Mucosa of descending colon (tissue), 3 donors: ENCODE measurements at regions not wholly inside any gene's neighbourhood (a gene's known extent, or its start where the extent isn't known, plus 50 kb on each side); places are given as distances from the start of the nearest gene placed in this dataset.

Experiments
- ATAC-seq: fragments of 200-7000 bp; cut with Tn5 transposase; one replicate; pipeline ENCODE4 v1.9.1; 2020; ENCODE audit warnings: mild to moderate bottlenecking, moderate library complexity
- DNase-seq, 3 donors: peaks; one replicate each; pipeline ENCODE4 v3.0.0-alpha.2; 2020
- H3K36me3 ChIP-seq: fragments of 200-600 bp; one replicate; pipeline ENCODE4 v1.8.0; 2021; ENCODE audit warnings: low read depth, mild to moderate bottlenecking
- H3K4me1 ChIP-seq: fragments of 200-600 bp; one replicate; pipeline ENCODE4 v1.8.0; 2021; ENCODE audit warnings: low read depth, mild to moderate bottlenecking
- H3K4me3 ChIP-seq: fragments of 200-600 bp; one replicate; pipeline ENCODE4 v1.8.0; 2021; ENCODE audit warnings: mild to moderate bottlenecking
- H3K9me3 ChIP-seq: fragments of 200-600 bp; one replicate; pipeline ENCODE4 v1.8.0; 2021; ENCODE audit warnings: mild to moderate bottlenecking
- CTCF ChIP-seq: fragments of 200-600 bp; IDR thresholded peaks from one replicate; pipeline ENCODE4 v1.8.0; 2022; ENCODE audit warnings: antibody characterized with exemption, mild to moderate bottlenecking
- intact Hi-C, 2 donors: fragments of 100-400 bp; cut with DNase I in 1 of 2; cut with micrococcal nuclease in 1 of 2; formaldehyde crosslinking; loops; one replicate each; pipeline versions ENCODE4 v1.11.0 to v1.11.1; 2022; cut with DNase I, micrococcal nuclease
- donor health status: DM: no; HTN: no; CAD: no; lungs with moderate emphysema.
- donor health status: DM: no; HTN: no; CAD: no.
- donor health status: DM: no; HTN: yes; CAD: no.

DNA sequence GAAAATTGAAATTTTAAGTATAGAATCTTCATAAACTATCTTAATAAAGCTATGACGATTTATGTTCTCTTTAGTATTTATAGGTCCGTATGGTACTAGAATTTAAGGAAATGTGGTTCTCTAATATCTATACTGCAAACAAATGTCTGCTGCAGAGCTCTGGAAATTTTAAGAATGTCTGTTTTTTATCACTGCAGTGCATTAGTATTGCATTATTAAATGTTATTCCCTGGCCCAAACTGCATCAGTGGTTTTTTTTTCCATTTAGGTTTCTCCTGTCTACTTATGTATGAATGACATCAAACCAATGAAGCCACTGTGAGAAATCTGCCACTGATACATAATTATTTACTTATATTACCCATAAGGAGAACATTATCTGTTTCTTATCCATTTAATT, 211.4 kb upstream of the CD180 start:
- Histone ChIP-seq H3K9me3 (no peaks in the 10 kb centered on the region), H3K4me1 (no peaks in the 10 kb centered on the region), H3K36me3 (no peaks in the 10 kb centered on the region), H3K4me3 (no peak overlapping the region)
- intact Hi-C loops = no loop called here
- DNase-seq = no peak
- TF ChIP-seq CTCF = no peak
- ATAC-seq = no peak

DNA sequence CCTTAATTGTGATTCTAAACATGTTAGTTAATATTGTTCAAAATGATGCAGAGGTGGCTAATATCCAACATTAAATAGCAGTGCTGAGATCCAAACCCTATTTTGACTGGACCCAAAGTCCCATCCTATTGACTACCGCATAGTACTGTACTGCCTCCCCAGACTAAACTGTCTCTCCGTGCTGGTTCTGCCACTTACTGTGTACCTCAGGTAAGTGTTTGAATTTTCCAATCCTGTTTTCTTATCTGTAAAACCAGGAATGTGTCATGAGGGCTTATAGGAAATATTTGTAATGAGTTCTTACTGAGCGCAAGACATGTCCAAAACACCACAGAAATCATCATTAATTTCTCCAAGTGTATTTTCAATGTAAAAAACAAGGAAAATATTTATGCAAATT, 209.2 kb upstream of the CD180 start:
- H3K9me3 ChIP-seq = no peaks in the 10 kb centered on the region
- no peak for DNase-seq
- no peak for TF ChIP-seq CTCF
- H3K4me3 ChIP-seq = no peak overlapping the region
- ATAC-seq = no peak
- no peaks in the 10 kb centered on the region for H3K36me3 ChIP-seq
- intact Hi-C loops = no loop called here
- no peaks in the 10 kb centered on the region for H3K4me1 ChIP-seq

DNA sequence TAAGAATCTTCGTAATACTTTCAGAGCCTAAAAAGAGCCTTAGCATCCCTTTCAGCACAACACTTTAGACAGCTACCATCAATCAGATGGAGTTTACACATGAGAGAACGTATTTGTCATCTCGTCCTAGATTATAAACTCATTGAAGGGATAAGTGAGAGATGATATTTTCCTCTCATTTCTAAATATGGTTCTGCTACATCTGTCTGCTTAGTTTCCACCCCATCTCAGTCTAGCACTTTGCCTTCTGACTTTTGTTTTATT, 208.4 kb upstream of the CD180 start:
- H3K4me1 ChIP-seq = no peaks in the 10 kb centered on the region
- intact Hi-C loops = no loop called here
- TF ChIP-seq CTCF = no peak
- H3K9me3 ChIP-seq = no peaks in the 10 kb centered on the region
- H3K36me3 ChIP-seq = no peaks in the 10 kb centered on the region
- no peak for ATAC-seq
- H3K4me3 ChIP-seq = no peak overlapping the region
- DNase-seq = no peak

DNA sequence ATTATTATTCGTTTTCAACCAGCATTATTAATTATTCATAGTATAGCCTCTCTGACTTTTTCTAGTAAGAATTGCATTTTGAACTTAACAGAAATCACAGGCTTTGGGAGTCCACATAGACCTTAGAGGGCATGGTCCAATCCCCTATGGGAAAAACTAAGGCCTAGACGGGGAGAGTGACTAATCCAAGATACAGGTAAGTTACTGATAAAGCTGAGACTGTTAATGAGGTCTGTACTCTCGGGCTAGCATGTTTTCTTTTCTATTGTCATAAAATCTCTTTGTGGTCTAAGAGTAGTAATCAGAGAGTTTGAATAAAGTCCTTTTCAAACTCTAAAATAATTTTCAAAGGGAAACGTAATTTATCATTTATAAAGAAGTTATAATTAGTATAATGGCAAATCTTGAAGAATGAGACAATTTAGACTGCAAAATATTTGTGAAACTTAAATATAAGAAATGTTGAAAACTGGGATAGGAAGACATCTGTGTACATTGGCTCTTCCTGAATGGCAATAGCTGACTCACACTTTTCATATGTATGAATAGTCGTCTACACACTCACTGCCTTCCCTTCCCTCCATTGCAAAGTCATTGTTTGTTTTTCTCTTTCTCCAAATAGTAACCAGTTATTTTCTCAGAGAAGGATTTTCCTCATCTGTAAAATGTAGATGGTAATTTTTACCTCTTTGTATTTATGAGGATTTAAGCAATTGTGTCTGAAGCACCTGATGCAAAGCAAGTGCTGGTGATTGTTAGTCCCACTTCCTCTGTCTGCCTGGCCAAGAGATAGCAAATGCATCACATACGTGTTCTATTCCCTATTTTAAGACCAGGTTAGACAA, 207.9 kb upstream of the CD180 start:
- no peaks in the 10 kb centered on the region for H3K4me1 ChIP-seq
- no peak for TF ChIP-seq CTCF
- no peaks in the 10 kb centered on the region for H3K36me3 ChIP-seq
- intact Hi-C loops = no loop called here
- H3K4me3 ChIP-seq = no peak overlapping the region
- ATAC-seq (peak; percentile 63), DNase-seq (no peak)
- H3K9me3 ChIP-seq = no peaks in the 10 kb centered on the region

DNA sequence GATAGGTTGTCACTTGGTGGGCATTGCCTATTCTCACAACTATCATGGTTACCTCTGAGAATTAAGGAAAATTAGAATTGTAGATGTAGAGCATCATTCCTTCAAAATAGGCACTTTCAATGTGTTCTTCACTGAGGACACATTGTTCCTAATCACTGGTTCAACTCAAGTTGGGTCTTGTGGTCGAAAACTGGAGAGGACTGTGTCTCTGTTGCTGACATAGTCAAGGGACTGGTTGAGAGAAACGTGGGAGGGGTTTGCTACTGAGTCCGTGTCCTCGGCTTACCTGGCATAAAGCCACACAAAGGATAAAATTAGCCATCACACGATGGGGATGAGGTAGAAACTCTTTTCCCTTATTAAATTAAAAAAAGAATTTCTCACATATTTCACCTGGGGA, 205.9 kb upstream of the CD180 start:
- H3K4me1 ChIP-seq = no peaks in the 10 kb centered on the region
- no peak for ATAC-seq
- no peak for TF ChIP-seq CTCF
- DNase-seq = no peak
- intact Hi-C loops = no loop called here
- no peaks in the 10 kb centered on the region for H3K36me3 ChIP-seq
- no peak overlapping the region for H3K4me3 ChIP-seq
- no peaks in the 10 kb centered on the region for H3K9me3 ChIP-seq

GRCh38 chr5:67401172-67401571, 204.6 kb upstream of the CD180 start:
- no peak overlapping the region for H3K4me3 ChIP-seq
- intact Hi-C loops = no loop called here
- DNase-seq (no peak), ATAC-seq (no peak)
- H3K9me3 ChIP-seq = no peaks in the 10 kb centered on the region
- no peaks in the 10 kb centered on the region for H3K36me3 ChIP-seq
- no peak for TF ChIP-seq CTCF
- H3K4me1 ChIP-seq = no peaks in the 10 kb centered on the region
